ENCODE measurements at regions not wholly inside any gene's neighbourhood (a gene's known extent, or its start where the extent isn't known, plus 50 kb on each side); places are given as distances from the start of the nearest gene placed in this dataset.

GRCh38 chr3:189502256-189502655 lies 128.9 kb upstream of the TP63 start:
- no peak for TF ChIP-seq USF1 (IDR thresholded peaks at IDR 0.05)
- no peak for TF ChIP-seq TAF1 (IDR thresholded peaks at IDR 0.05; ENCODE audit: low read depth)
- TF ChIP-seq NFIC (IDR thresholded peaks at IDR 0.05) = no peak
- TF ChIP-seq TCF12 (IDR thresholded peaks at IDR 0.05; ENCODE audit: low read depth) = no peak

DNA sequence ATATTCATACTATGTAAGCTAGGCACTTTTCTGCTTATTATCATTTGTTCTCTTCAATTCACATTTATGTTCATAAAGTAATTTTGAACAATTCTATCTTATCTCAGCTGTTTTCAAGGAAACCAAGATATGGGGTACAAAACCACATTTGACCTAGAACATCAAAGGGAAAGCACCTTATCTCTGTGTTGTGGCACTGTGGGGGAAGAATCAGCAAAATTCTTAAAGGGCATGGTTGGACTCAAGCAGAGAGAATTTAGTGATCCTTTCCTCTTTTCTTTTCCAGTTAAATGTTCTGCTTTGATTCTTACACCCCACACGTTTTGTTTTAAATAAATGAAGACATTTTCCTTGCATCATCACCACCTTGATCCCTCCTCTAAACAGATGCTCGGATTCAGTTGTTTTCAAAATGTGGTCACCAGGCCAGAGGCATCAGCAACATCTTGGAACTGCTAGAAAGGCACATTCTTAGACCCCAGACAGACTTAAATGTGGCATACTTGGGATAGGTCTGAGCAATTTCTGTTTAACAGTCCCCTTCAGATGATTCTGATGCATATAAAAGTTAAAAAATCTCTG lies 128.4 kb upstream of the TP63 start:
- no peak for TF ChIP-seq ZBTB7A (IDR thresholded peaks at IDR 0.05; ENCODE audit: low read depth)
- no peak for TF ChIP-seq RAD21 (IDR thresholded peaks at IDR 0.05; ENCODE audit: low read depth)
- TF ChIP-seq REST (IDR thresholded peaks at IDR 0.05; ENCODE audit: low read depth) = no peak
- TF ChIP-seq TEAD4 (IDR thresholded peaks at IDR 0.05) = no peak
- no peak for TF ChIP-seq NFIC (IDR thresholded peaks at IDR 0.05)
- TF ChIP-seq FOXM1 (IDR thresholded peaks at IDR 0.05; ENCODE audit: borderline replicate concordance, low read depth) = no peak
- TF ChIP-seq, protein P1, sequence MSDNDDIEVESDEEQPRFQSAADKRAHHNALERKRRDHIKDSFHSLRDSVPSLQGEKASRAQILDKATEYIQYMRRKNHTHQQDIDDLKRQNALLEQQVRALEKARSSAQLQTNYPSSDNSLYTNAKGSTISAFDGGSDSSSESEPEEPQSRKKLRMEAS (IDR thresholded peaks at IDR 0.05) = no peak
- no peak for TF ChIP-seq USF1 (IDR thresholded peaks at IDR 0.05)
- TF ChIP-seq CEBPB (IDR thresholded peaks at IDR 0.05) = no peak
- no peak for TF ChIP-seq EP300 (IDR thresholded peaks at IDR 0.05; ENCODE audit: borderline replicate concordance)
- no peak for TF ChIP-seq EGR1 (IDR thresholded peaks at IDR 0.05)
- TF ChIP-seq CREB1 (IDR thresholded peaks at IDR 0.05; ENCODE audit: low read depth) = no peak

DNA sequence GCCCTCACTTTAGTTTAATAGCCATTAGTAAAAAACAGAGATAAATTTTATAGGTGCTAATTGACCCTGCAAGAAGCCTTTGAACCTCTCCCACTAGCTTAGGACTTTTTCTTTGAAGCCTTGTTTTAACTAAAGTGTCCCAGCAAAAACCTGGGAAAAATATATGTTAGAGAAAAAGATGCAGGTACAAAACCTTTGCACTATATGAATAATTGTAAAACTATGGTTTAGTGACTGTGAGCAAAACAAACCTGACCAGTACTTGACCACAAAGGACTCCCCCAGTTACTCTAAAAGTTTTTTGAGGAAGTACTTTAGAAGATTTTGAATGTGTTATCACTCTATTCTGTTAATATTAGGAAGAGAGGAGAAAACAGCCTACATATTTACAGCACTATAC lies 123.3 kb upstream of the TP63 start:
- TF ChIP-seq REST (IDR thresholded peaks at IDR 0.05; ENCODE audit: low read depth) (no peak), CREB1 (IDR thresholded peaks at IDR 0.05; ENCODE audit: low read depth) (no peak), TEAD4 (IDR thresholded peaks at IDR 0.05) (no peak)

DNA sequence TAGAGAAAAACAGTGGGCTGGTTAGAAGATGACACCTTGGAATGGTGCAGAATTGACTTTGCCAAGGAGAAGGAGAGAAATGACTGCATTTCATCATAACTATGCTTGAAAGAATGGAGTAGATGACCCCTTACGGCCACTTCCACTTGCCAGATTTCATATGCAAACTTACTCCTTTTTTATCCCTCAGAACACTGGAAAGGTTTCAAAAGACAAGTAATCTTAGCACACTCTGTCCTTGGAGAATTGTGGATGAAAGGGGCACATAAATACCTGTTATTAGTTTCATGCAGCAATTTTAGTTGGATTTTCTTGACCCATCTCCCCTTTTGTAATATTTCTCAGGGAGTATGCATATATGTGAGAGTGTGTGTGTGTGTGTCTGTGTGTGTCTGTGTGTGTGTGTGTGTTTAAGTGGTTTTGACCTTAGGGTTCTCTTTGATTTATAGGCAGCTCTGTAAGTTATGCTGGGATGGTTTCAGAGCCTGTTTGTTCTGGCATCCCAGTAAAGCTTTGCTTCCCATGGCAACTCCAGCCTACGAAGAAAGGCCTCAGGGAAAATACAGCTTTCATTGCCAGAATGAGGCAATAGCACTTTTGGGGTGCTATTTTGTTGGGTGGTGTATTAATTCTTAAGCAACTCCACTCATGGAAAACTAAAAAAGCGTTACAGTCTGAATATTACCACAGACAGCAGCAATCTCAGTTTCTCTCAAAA lies 122.2 kb upstream of the TP63 start:
- TF ChIP-seq EP300 (IDR thresholded peaks at IDR 0.05; ENCODE audit: borderline replicate concordance) (no peak), TAF1 (IDR thresholded peaks at IDR 0.05; ENCODE audit: low read depth) (no peak), FOXM1 (IDR thresholded peaks at IDR 0.05; ENCODE audit: borderline replicate concordance, low read depth) (no peak), ZBTB7A (IDR thresholded peaks at IDR 0.05; ENCODE audit: low read depth) (no peak), RAD21 (IDR thresholded peaks at IDR 0.05; ENCODE audit: low read depth) (no peak), CREB1 (IDR thresholded peaks at IDR 0.05; ENCODE audit: low read depth) (no peak)

- no peak for TF ChIP-seq TEAD4 (IDR thresholded peaks at IDR 0.05)
- TF ChIP-seq RAD21 (IDR thresholded peaks at IDR 0.05; ENCODE audit: low read depth) = peak; percentile 16
Observed at GRCh38 chr3:189512039-189512438, 119.2 kb upstream of the TP63 start.

DNA sequence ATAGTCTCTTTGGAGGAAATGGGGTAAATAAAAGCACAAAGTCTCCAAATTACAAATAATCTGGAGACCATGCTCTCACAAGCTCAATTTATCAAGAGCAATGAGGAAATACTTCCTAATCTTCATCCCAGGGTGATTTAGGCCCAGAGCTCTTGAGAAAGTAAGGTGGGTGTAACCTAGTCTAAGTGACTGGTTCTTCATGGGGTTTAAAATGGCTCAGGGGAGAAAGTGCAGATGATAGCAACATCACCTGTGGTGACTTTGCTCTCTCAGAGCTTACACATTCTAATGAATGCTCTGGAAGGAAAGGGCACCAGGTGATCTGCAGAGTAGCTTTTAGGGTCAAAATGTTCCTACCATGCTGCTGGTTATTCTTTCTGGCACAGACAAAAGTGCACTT lies 118.4 kb upstream of the TP63 start:
- no peak for TF ChIP-seq CEBPB (IDR thresholded peaks at IDR 0.05)
- TF ChIP-seq USF1 (IDR thresholded peaks at IDR 0.05) = no peak
- no peak for TF ChIP-seq TAF1 (IDR thresholded peaks at IDR 0.05; ENCODE audit: low read depth)
- no peak for TF ChIP-seq EGR1 (IDR thresholded peaks at IDR 0.05)
- TF ChIP-seq, protein P1 (IDR thresholded peaks at IDR 0.05) = no peak
- TF ChIP-seq CREB1 (IDR thresholded peaks at IDR 0.05; ENCODE audit: low read depth) = no peak
- no peak for TF ChIP-seq NFIC (IDR thresholded peaks at IDR 0.05)
- TF ChIP-seq REST (IDR thresholded peaks at IDR 0.05; ENCODE audit: low read depth) = no peak
- no peak for TF ChIP-seq YY1 (IDR thresholded peaks at IDR 0.05; ENCODE audit: low read depth)
- no peak for TF ChIP-seq TEAD4 (IDR thresholded peaks at IDR 0.05)

Measured in Ishikawa (cell line).